IMR-90 (cell line): ENCODE measurements at regions not wholly inside any gene's neighbourhood (a gene's known extent, or its start where the extent isn't known, plus 50 kb on each side); places are given as distances from the start of the nearest gene placed in this dataset.

Experiments
- ATAC-seq: fragments of 200-7000 bp; cut with Tn5 transposase; 2 replicates; pipeline ENCODE4 v1.9.1; 2020; ENCODE audit warnings: low read depth, mild to moderate bottlenecking, moderate library complexity
- BruUV-seq: library from RNA; stranded (reverse); fragments of 400-500 nt; replicated peaks from 2 replicates; lab custom pipeline; 2021; lab: Mats Ljungman, UMichigan
- CTCF ChIA-PET: fragments of 300-600 bp; formaldehyde crosslinking; extraction: SDS; loops from one replicate; lab custom pipeline; 2021; ENCODE audit warnings: antibody characterized with exemption; lab: Yijun Ruan, JAX
- POLR2A ChIA-PET: fragments of 300-600 bp; sonication (Branson Sonifier 250); formaldehyde crosslinking; loops from one replicate; lab custom pipeline; 2022; ENCODE audit warnings: antibody characterized with exemption; ENCODE audit not compliant: unreplicated experiment; lab: Charles Lee
- DNase-seq: peaks from one replicate; pipeline ENCODE4 v3.0.0; 2013
- H2AFZ ChIP-seq: replicated peaks from 2 replicates; pipeline ENCODE3; 2013; ENCODE audit warnings: low read length, mild to moderate bottlenecking; ENCODE audit not compliant: poor library complexity
- H2AK5ac ChIP-seq: 2 replicates; pipeline ENCODE4 v1.6.1; 2013; ENCODE audit warnings: low read depth, low read length, inconsistent platforms
- H2AK9ac ChIP-seq: replicated peaks from 2 replicates; pipeline ENCODE3; 2013; ENCODE audit warnings: mild to moderate bottlenecking, low read depth, low read length, moderate library complexity; ENCODE audit not compliant: poor library complexity
- H2BK120ac ChIP-seq: 2 replicates; pipeline ENCODE4 v1.6.1; 2013; ENCODE audit warnings: low read depth, low read length, inconsistent platforms
- H2BK15ac ChIP-seq: 3 replicates; pipeline ENCODE4 v1.6.1; 2013; ENCODE audit warnings: low read depth, low read length, inconsistent platforms
- H2BK20ac ChIP-seq: 2 replicates; pipeline ENCODE4 v1.6.1; 2013; ENCODE audit warnings: low read depth, mild to moderate bottlenecking, inconsistent platforms, low read length, moderate library complexity
- H2BK5ac ChIP-seq: 2 replicates; pipeline ENCODE4 v1.6.1; 2013; ENCODE audit warnings: mild to moderate bottlenecking, low read depth, low read length, inconsistent platforms; ENCODE audit not compliant: poor library complexity, severe bottlenecking
- H3K14ac ChIP-seq: replicated peaks from 2 replicates; pipeline ENCODE4 v1.6.1; 2013; ENCODE audit warnings: low read depth, low read length, inconsistent platforms
- H3K18ac ChIP-seq: 2 replicates; pipeline ENCODE4 v1.6.1; 2013; ENCODE audit warnings: low read depth, low read length, control low read depth
- H3K23ac ChIP-seq: 2 replicates; pipeline ENCODE4 v1.6.1; 2013; ENCODE audit warnings: low read depth, low read length, inconsistent platforms
- H3K27ac ChIP-seq: 2 replicates; pipeline ENCODE4 v1.5.1; 2013; ENCODE audit warnings: mild to moderate bottlenecking, control low read depth, low read length; ENCODE audit not compliant: insufficient read depth
- H3K27me3 ChIP-seq: 2 replicates; pipeline ENCODE4 v1.6.1; 2013; ENCODE audit warnings: low read length; ENCODE audit not compliant: control insufficient read depth, insufficient read depth
- H3K36me3 ChIP-seq: 2 replicates; pipeline ENCODE4 v1.6.1; 2013; ENCODE audit warnings: low read length, mixed read lengths; ENCODE audit not compliant: control insufficient read depth, insufficient read depth
- H3K4ac ChIP-seq: 2 replicates; pipeline ENCODE4 v1.6.1; 2013; ENCODE audit warnings: low read depth, low read length, inconsistent platforms
- H3K4me1 ChIP-seq: 2 replicates; pipeline ENCODE4 v1.6.1; 2013; ENCODE audit warnings: low read length, mixed read lengths; ENCODE audit not compliant: control insufficient read depth, insufficient read depth
- H3K4me2 ChIP-seq: 2 replicates; pipeline ENCODE4 v1.6.1; 2013; ENCODE audit warnings: low read depth, mild to moderate bottlenecking, control low read depth, low read length, moderate library complexity
- H3K4me3 ChIP-seq: 2 replicates; pipeline ENCODE4 v1.5.1; 2013; ENCODE audit warnings: low read depth, mild to moderate bottlenecking, control low read depth, low read length, moderate library complexity; ENCODE audit not compliant: insufficient read depth
- H3K56ac ChIP-seq: 2 replicates; pipeline ENCODE4 v1.6.1; 2013; ENCODE audit warnings: low read length, inconsistent platforms; ENCODE audit not compliant: insufficient read depth; ENCODE audit errors: extremely low read depth
- H3K79me1 ChIP-seq, 2 experiments: 2 replicates each; pipeline ENCODE4 v1.6.1; 2013; ENCODE audit warnings: low read length in 2 of 2, inconsistent platforms in 1 of 2, low read depth in 1 of 2
- H3K9ac ChIP-seq: 2 replicates; pipeline ENCODE4 v1.6.1; 2013; ENCODE audit warnings: low read depth, low read length, control low read depth
- H3K9me1 ChIP-seq: 2 replicates; pipeline ENCODE4 v1.6.1; 2013; ENCODE audit warnings: low read length, inconsistent platforms; ENCODE audit not compliant: insufficient read depth
- H3K9me3 ChIP-seq: 2 replicates; pipeline ENCODE4 v1.6.1; 2013; ENCODE audit warnings: low read length; ENCODE audit not compliant: control insufficient read depth, insufficient read depth
- H4K20me1 ChIP-seq: 2 replicates; pipeline ENCODE4 v1.6.1; 2013; ENCODE audit warnings: low read length, inconsistent platforms; ENCODE audit not compliant: insufficient read depth
- H4K5ac ChIP-seq: 2 replicates; pipeline ENCODE4 v1.6.1; 2013; ENCODE audit warnings: mild to moderate bottlenecking, low read depth, low read length, control low read depth
- H4K8ac ChIP-seq, 2 experiments: 2 replicates each; pipeline ENCODE4 v1.6.1; 2013; ENCODE audit warnings: low read depth in 2 of 2, low read length in 2 of 2, control low read depth in 1 of 2, inconsistent platforms in 1 of 2
- H4K91ac ChIP-seq: 2 replicates; pipeline ENCODE4 v1.6.1; 2013; ENCODE audit warnings: low read depth, low read length, inconsistent platforms; ENCODE audit not compliant: insufficient read depth
- CHD1 ChIP-seq: IDR thresholded peaks from 2 replicates; pipeline ENCODE4 v1.6.1; 2012; ENCODE audit warnings: low read depth, low read length, improper control_type of control experiment
- MAFK ChIP-seq: IDR thresholded peaks from 2 replicates; pipeline ENCODE4 v1.6.1; 2012; ENCODE audit warnings: low read depth, low read length, improper control_type of control experiment
- MXI1 ChIP-seq: IDR thresholded peaks from 2 replicates; pipeline ENCODE4 v1.6.1; 2012; ENCODE audit warnings: low read depth, mild to moderate bottlenecking, low read length, moderate library complexity, borderline replicate concordance
- NFE2L2 ChIP-seq: fragments of 150-350 bp; IDR thresholded peaks from 2 replicates; pipeline ENCODE4 v1.6.1; 2016; ENCODE audit warnings: low read depth, mild to moderate bottlenecking, low read length
- POLR2A ChIP-seq: IDR thresholded peaks from 2 replicates; pipeline ENCODE4 v1.6.1; 2012; ENCODE audit warnings: mild to moderate bottlenecking, low read depth, low read length
- SMC3 ChIP-seq: fragments of 150-350 bp; IDR thresholded peaks from 2 replicates; pipeline ENCODE4 v1.6.1; 2016; ENCODE audit warnings: low read depth, mild to moderate bottlenecking, antibody characterized with exemption, low read length, moderate library complexity
- WGBS, 2 experiments: methylation state at CpG; one replicate each; pipeline versions ENCODE4 v1.1.5 to v1.1.7; 2013; ENCODE audit warnings: missing lambda C conversion rate in 2 of 2; ENCODE audit not compliant: insufficient read length in 1 of 2; ENCODE audit errors: extremely low coverage in 2 of 2; 5-methylcytosine and 5-hydroxymethylcytosine counted together
- dilution Hi-C: fragments of 300-500 bp; cut with HindIII; formaldehyde crosslinking; loops from one replicate; pipeline ENCODE4 v1.14.3; 2018; ENCODE audit warnings: low sequenced_read_pairs; ENCODE audit not compliant: unreplicated experiment
- in situ Hi-C: fragments of 300-500 bp; cut with MboI; formaldehyde crosslinking; loops from 3 replicates; pipeline ENCODE4 v1.14.3; 2019; ENCODE audit warnings: low sequenced_read_pairs, inconsistent platforms, mixed read lengths
- intact Hi-C: fragments of 100-400 bp; cut with micrococcal nuclease; formaldehyde crosslinking; loops from 2 replicates; pipeline ENCODE4 v1.10.0; 2022

DNA sequence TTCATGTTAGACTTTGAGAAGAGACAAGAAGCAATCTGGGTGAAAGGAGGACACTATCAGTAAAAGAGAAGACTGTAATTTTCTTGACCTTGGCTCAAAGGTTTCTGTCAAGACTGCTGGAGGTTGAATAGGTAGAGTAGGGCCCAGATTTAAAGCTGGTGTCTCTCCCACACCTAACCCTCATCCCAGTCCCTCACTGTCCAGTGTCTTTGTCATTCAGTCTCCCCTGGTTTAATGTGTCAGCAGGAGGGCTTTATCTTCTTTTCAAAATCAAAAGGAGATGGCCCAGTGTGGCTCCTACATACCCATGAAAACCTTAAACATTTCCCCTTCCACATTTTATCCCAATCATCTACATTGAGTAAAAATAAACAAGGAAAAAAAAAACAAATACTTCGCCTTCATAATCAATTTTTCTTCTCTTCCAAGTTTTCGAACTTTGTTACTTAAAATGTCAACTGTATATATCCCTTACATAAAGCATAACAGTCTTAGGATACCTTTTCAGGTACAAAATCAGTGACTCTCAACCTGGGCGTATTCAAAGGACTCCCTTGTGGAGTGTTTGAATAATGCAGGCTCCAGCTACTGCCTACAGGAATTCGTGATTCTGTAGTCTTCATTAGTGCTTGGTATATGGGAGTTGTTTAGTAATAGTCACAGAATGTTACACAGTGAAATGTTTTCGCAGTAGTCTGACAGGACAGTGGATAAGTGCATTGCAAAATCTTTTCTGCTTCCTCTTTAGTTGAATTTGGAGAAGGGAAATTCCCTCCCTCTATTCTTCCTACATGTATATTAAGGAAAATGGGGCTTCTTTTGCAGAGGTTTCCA, 87.2 kb downstream of the FAT3 start:
- Histone ChIP-seq H3K79me1 (no peaks in the 10 kb centered on the region), H2BK5ac (no peak overlapping the region), H3K56ac (no peak overlapping the region), H3K18ac (no peak overlapping the region), H2BK15ac (no peak overlapping the region), H4K91ac (no peak overlapping the region), H3K9me1 (no peaks in the 10 kb centered on the region), H4K8ac (no peak overlapping the region), H3K36me3 (no peaks in the 10 kb centered on the region), H3K4me1 (no peaks in the 10 kb centered on the region), H4K5ac (no peak overlapping the region), H2AFZ (no peak overlapping the region), H3K14ac (no peak overlapping the region), H3K23ac (no peak overlapping the region), H2BK20ac (no peak overlapping the region), H3K4ac (no peak overlapping the region), H3K9ac (no peak overlapping the region), H3K4me2 (no peak overlapping the region), H3K27ac (no peak overlapping the region), H2AK5ac (no peak overlapping the region), H2AK9ac (no peak overlapping the region), H3K9me3 (no peaks in the 10 kb centered on the region), H2BK120ac (no peak overlapping the region), H3K4me3 (no peak overlapping the region), H4K20me1 (no peaks in the 10 kb centered on the region), H3K27me3 (no peaks in the 10 kb centered on the region; the same call in 1 of the 2 replicates)
- in situ Hi-C loops: no loop called here
- 100% methylated on average over 2 of the region's 5 CpGs; no CpG with 5 or more reads in 1 of the 2 experiments for WGBS, 2 experiments
- ChIA-PET POLR2A (no interaction called here), CTCF (no interaction called here)
- ATAC-seq (no peak), DNase-seq (peak; percentile 19)
- no TSS peak for BruUV-seq
- TF ChIP-seq CHD1: no peak
- no peak for TF ChIP-seq SMC3
- TF ChIP-seq MAFK: no peak
- no peak for TF ChIP-seq NFE2L2
- TF ChIP-seq MXI1: no peak
- no peak for TF ChIP-seq POLR2A
- intact Hi-C loops: no loop called here
- dilution Hi-C loops: no loop called here
